Mesendoderm (in vitro differentiated cells): ENCODE measurements at regions not wholly inside any gene's neighbourhood (a gene's known extent, or its start where the extent isn't known, plus 50 kb on each side); places are given as distances from the start of the nearest gene placed in this dataset.

Experiments
- DNase-seq: peaks from one replicate; pipeline ENCODE4 v3.0.0; 2013
- H2AK5ac ChIP-seq: 2 replicates; pipeline ENCODE4 v1.6.1; 2013; ENCODE audit warnings: low read length, inconsistent platforms
- H2BK120ac ChIP-seq: 2 replicates; pipeline ENCODE4 v1.6.1; 2013; ENCODE audit warnings: low read depth, mild to moderate bottlenecking, low read length, moderate library complexity, mixed read lengths
- H2BK15ac ChIP-seq: replicated peaks from 2 replicates; pipeline ENCODE4 v1.6.1; 2013; ENCODE audit warnings: low read depth, mild to moderate bottlenecking, moderate library complexity
- H2BK5ac ChIP-seq: 2 replicates; pipeline ENCODE4 v1.6.1; 2013; ENCODE audit warnings: low read length, inconsistent platforms
- H3K18ac ChIP-seq: 2 replicates; pipeline ENCODE4 v1.6.1; 2013; ENCODE audit warnings: mild to moderate bottlenecking, low read length, mixed read lengths
- H3K23ac ChIP-seq: one replicate; pipeline ENCODE4 v1.6.1; 2013; ENCODE audit warnings: low read length
- H3K27ac ChIP-seq: 2 replicates; pipeline ENCODE4 v1.5.1; 2013; ENCODE audit warnings: low read depth, mild to moderate bottlenecking, inconsistent platforms, low read length, moderate library complexity
- H3K27me3 ChIP-seq: 2 replicates; pipeline ENCODE4 v1.6.1; 2013; ENCODE audit warnings: low read length, control low read depth, mild to moderate bottlenecking, inconsistent platforms; ENCODE audit not compliant: insufficient read depth, poor library complexity
- H3K36me3 ChIP-seq: 2 replicates; pipeline ENCODE4 v1.6.1; 2013; ENCODE audit warnings: low read length, inconsistent platforms; ENCODE audit not compliant: control insufficient read depth, insufficient read depth
- H3K4ac ChIP-seq: one replicate; pipeline ENCODE4 v1.6.1; 2013; ENCODE audit warnings: low read depth, mild to moderate bottlenecking, low read length, moderate library complexity
- H3K4me1 ChIP-seq: 2 replicates; pipeline ENCODE4 v1.6.1; 2013; ENCODE audit warnings: low read depth, low read length, inconsistent platforms; ENCODE audit not compliant: control insufficient read depth
- H3K4me2 ChIP-seq: 2 replicates; pipeline ENCODE4 v1.6.1; 2013; ENCODE audit warnings: low read length
- H3K4me3 ChIP-seq: 2 replicates; pipeline ENCODE4 v1.5.1; 2013; ENCODE audit warnings: mild to moderate bottlenecking, low read length
- H3K56ac ChIP-seq: one replicate; pipeline ENCODE4 v1.6.1; 2013; ENCODE audit warnings: low read length
- H3K79me1 ChIP-seq: 2 replicates; pipeline ENCODE4 v1.6.1; 2013; ENCODE audit warnings: low read length, inconsistent platforms
- H3K79me2 ChIP-seq: 2 replicates; pipeline ENCODE4 v1.6.1; 2013; ENCODE audit warnings: mild to moderate bottlenecking, low read length; ENCODE audit not compliant: control insufficient read depth, insufficient read depth
- H3K9ac ChIP-seq: 2 replicates; pipeline ENCODE4 v1.6.1; 2013; ENCODE audit warnings: low read length, inconsistent platforms
- H4K5ac ChIP-seq: one replicate; pipeline ENCODE4 v1.6.1; 2013; ENCODE audit warnings: low read length
- H4K8ac ChIP-seq: one replicate; pipeline ENCODE4 v1.6.1; 2013; ENCODE audit warnings: low read depth, mild to moderate bottlenecking, control low read depth, low read length, moderate library complexity
- WGBS: extraction: QIAGEN DNeasy Blood & Tissue Kit; methylation state at CpG from one replicate; pipeline ENCODE4 v1.1.7; 2013; ENCODE audit warnings: low lambda C conversion rate, missing lambda C conversion rate; ENCODE audit not compliant: insufficient coverage; ENCODE audit errors: extremely low coverage; 5-methylcytosine and 5-hydroxymethylcytosine counted together

DNA sequence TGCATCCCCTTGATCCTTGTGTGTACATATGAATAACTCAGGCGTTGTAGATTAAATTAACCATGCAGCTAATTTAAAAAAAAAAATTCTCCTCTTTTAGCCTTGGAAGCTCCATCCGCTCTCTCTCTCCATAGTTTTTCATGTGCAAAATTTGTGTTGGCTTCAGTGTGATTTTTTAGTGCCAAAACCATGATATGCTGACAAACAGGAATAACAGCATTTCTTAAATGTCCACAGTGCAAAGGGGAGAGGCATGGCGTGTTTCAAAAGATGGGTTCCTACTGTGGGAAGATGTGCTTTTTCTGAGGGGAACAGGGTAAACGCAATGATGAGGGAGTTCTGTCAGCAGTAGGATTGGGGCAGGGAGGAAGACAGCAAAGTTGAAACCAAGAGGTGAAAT is 247.0 kb downstream of the ICOS start:
- Histone ChIP-seq H2BK120ac (no peak overlapping the region), H3K27me3 (no peaks in the 10 kb centered on the region), H3K23ac (no peak overlapping the region), H3K9ac (no peak overlapping the region), H4K8ac (no peak overlapping the region), H3K4me2 (no peak overlapping the region), H3K36me3 (no peaks in the 10 kb centered on the region), H3K18ac (no peak overlapping the region), H3K56ac (no peak overlapping the region), H2BK5ac (no peak overlapping the region), H4K5ac (no peak overlapping the region), H3K79me2 (no peaks in the 10 kb centered on the region), H2AK5ac (no peak overlapping the region), H3K27ac (no peak overlapping the region), H3K79me1 (no peaks in the 10 kb centered on the region), H2BK15ac (no peak overlapping the region), H3K4me1 (no peaks in the 10 kb centered on the region), H3K4me3 (no peak overlapping the region), H3K4ac (no peak overlapping the region)
- WGBS, result no CpG with 5 or more reads among the region's 4 CpGs
- no peak for DNase-seq

GRCh38 chr2:204184226-204184625 is 247.7 kb downstream of the ICOS start:
- no peak overlapping the region for H3K4ac ChIP-seq
- no peaks in the 10 kb centered on the region for H3K27me3 ChIP-seq
- H3K9ac ChIP-seq, result no peak overlapping the region
- no peak overlapping the region for H3K23ac ChIP-seq
- H2BK120ac ChIP-seq, result peak overlapping the region; percentile 54
- no peaks in the 10 kb centered on the region for H3K4me1 ChIP-seq
- no peaks in the 10 kb centered on the region for H3K79me2 ChIP-seq
- no peak for DNase-seq
- H4K5ac ChIP-seq, result no peak overlapping the region
- H3K79me1 ChIP-seq, result no peaks in the 10 kb centered on the region
- H2BK15ac ChIP-seq, result no peak overlapping the region
- H3K4me3 ChIP-seq, result no peak overlapping the region
- H3K4me2 ChIP-seq, result no peak overlapping the region
- H3K36me3 ChIP-seq, result no peaks in the 10 kb centered on the region
- no peak overlapping the region for H4K8ac ChIP-seq
- no peak overlapping the region for H2AK5ac ChIP-seq
- no CpG with 5 or more reads among the region's 4 CpGs for WGBS
- H2BK5ac ChIP-seq, result no peak overlapping the region
- no peak overlapping the region for H3K56ac ChIP-seq
- no peak overlapping the region for H3K18ac ChIP-seq
- no peak overlapping the region for H3K27ac ChIP-seq

DNA sequence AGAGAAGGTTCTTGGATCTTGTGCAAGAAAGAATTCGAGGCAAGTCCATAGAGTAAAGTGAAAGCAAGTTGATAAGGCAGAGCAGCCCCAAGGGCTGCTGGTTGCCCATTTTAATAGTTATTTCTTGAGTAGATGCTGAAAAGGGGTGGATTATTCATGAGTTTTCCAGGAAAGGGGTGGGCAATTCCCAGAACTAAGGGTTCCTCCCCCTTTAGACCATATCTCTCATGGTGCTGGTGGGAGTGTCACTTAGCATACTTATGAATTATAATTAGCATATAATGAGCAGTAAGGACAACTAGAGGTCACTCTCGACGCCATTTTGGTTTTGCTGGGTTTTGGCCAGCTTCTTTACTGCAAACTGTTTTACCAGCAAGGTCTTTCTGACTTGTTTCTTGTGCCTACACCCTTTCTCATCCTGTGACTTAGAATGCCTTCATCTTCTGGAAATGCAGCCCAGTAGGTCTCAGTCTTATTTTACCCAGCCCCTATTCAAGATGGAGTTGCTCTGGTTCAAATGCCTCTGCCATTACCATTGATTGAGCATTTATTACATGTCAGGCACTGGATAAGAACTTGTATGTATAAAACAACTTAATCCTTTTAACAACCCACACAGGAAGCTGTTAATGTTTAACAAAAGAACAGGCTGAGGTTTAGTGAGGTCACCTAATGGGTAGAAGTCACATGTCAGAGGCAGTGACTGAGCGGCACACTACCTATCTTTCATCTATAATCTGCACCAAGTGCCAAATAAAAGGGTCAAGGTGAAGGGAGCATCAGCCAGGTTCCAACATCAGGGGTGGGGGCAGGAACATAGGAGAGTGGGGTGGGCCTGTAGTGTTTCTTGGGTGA is 250.9 kb downstream of the ICOS start:
- Histone ChIP-seq H3K79me2 (no peaks in the 10 kb centered on the region), H3K27me3 (no peaks in the 10 kb centered on the region), H3K4me2 (no peak overlapping the region), H3K18ac (no peak overlapping the region), H2BK120ac (peak overlapping the region; percentile 61), H3K23ac (no peak overlapping the region), H3K9ac (no peak overlapping the region), H2AK5ac (no peak overlapping the region), H2BK5ac (no peak overlapping the region), H3K36me3 (no peaks in the 10 kb centered on the region), H3K4me3 (no peak overlapping the region), H3K56ac (no peak overlapping the region), H3K27ac (no peak overlapping the region), H4K8ac (no peak overlapping the region), H2BK15ac (no peak overlapping the region), H3K4me1 (no peaks in the 10 kb centered on the region), H4K5ac (no peak overlapping the region), H3K4ac (peak overlapping the region; percentile 31), H3K79me1 (no peaks in the 10 kb centered on the region)
- WGBS, result no CpG with 5 or more reads among the region's 4 CpGs
- DNase-seq, result no peak

- no peaks in the 10 kb centered on the region for H3K36me3 ChIP-seq
- H3K27ac ChIP-seq, result no peak overlapping the region
- H2BK120ac ChIP-seq, result no peak overlapping the region
- no peak overlapping the region for H3K4ac ChIP-seq
- H2BK15ac ChIP-seq, result no peak overlapping the region
- no peaks in the 10 kb centered on the region for H3K79me1 ChIP-seq
- no peak overlapping the region for H3K4me3 ChIP-seq
- H3K56ac ChIP-seq, result no peak overlapping the region
- no peak overlapping the region for H2AK5ac ChIP-seq
- no peaks in the 10 kb centered on the region for H3K79me2 ChIP-seq
- no peaks in the 10 kb centered on the region for H3K27me3 ChIP-seq
- H3K18ac ChIP-seq, result no peak overlapping the region
- no peak overlapping the region for H3K23ac ChIP-seq
- no peak overlapping the region for H3K4me2 ChIP-seq
- no peak overlapping the region for H3K9ac ChIP-seq
- H2BK5ac ChIP-seq, result no peak overlapping the region
- H4K5ac ChIP-seq, result no peak overlapping the region
- H4K8ac ChIP-seq, result no peak overlapping the region
- no peaks in the 10 kb centered on the region for H3K4me1 ChIP-seq
- no peak for DNase-seq
These were observed 255.0 kb downstream of the ICOS start for GRCh38 chr2:204191574-204191973.

DNA sequence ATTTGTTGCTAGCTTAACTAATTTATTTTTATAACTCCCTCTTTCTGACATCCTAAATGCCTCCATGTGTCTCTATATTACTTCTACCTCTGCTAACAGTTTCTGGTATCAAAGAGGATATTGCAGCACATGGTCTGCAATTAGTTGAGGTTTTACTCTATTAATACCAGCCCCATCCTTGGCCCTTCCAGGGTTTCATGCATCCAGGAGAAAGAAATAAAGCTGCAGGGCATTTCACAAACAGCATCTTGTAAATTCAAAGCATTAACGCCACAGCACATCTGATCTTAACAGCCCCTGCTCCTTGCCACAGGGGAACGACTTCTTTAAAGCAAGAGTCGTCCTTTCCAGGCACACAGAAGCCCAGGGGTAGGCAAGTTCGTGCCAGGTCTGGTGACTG is 258.9 kb downstream of the ICOS start:
- Histone ChIP-seq H3K23ac (no peak overlapping the region), H3K9ac (no peak overlapping the region), H2AK5ac (no peak overlapping the region), H3K56ac (no peak overlapping the region), H3K4me2 (no peak overlapping the region), H3K4me3 (no peak overlapping the region), H4K5ac (no peak overlapping the region), H2BK15ac (no peak overlapping the region), H3K18ac (no peak overlapping the region), H3K79me1 (no peaks in the 10 kb centered on the region), H3K4ac (no peak overlapping the region), H2BK120ac (no peak overlapping the region), H3K36me3 (no peaks in the 10 kb centered on the region), H4K8ac (no peak overlapping the region), H3K27me3 (no peaks in the 10 kb centered on the region), H3K4me1 (no peaks in the 10 kb centered on the region), H2BK5ac (no peak overlapping the region), H3K27ac (no peak overlapping the region), H3K79me2 (no peaks in the 10 kb centered on the region)
- no peak for DNase-seq
- whole genome bisulfite sequencing, result no CpG with 5 or more reads among the region's 4 CpGs
